Thyroid gland (tissue), 4 donors: ENCODE measurements at regions not wholly inside any gene's neighbourhood (a gene's known extent, or its start where the extent isn't known, plus 50 kb on each side); places are given as distances from the start of the nearest gene placed in this dataset.

Source experiments
- DNase-seq, 2 donors: peaks; one replicate each; pipeline ENCODE4 v3.0.0-alpha.2; 2019
- H3K27ac ChIP-seq, 3 donors: fragments of 200-600 bp; sonication (generic); 1 replicate in 2 of 3; 2 replicates in 1 of 3; pipeline ENCODE4 v1.5.1; 2016 to 2019; ENCODE audit warnings: mild to moderate bottlenecking in 1 of 3, moderate library complexity in 1 of 3
- H3K27me3 ChIP-seq: fragments of 200-600 bp; sonication (generic); one replicate; pipeline ENCODE4 v1.5.1; 2019
- H3K36me3 ChIP-seq, 2 donors: fragments of 200-600 bp; sonication (generic); one replicate each; pipeline ENCODE4 v1.5.1; 2016 to 2019
- H3K4me1 ChIP-seq, 2 donors: fragments of 200-600 bp; sonication (generic); one replicate each; pipeline ENCODE4 v1.5.1; 2017 to 2019
- H3K4me3 ChIP-seq, 3 donors: fragments of 200-600 bp; sonication (generic); replicated peaks in 1 of 3; 1 replicate in 2 of 3; 2 replicates in 1 of 3; pipeline ENCODE4 v1.5.1; 2016; ENCODE audit warnings: mild to moderate bottlenecking in 1 of 3
- H3K9me3 ChIP-seq: fragments of 200-600 bp; sonication (generic); one replicate; pipeline ENCODE4 v1.5.1; 2017
- CTCF ChIP-seq, 6 experiments: fragments of 200-600 bp in 3 of 6; fragments of 450-650 bp in 3 of 6; sonication (generic) in 3 of 6; IDR thresholded peaks; one replicate each; pipeline ENCODE4 v1.5.1; 2016 to 2019; ENCODE audit warnings: antibody characterized with exemption in 6 of 6, mild to moderate bottlenecking in 2 of 6, inconsistent platforms in 1 of 6, moderate library complexity in 1 of 6
- POLR2A ChIP-seq, 2 donors: fragments of 450-650 bp; IDR thresholded peaks; one replicate each; pipeline ENCODE4 v1.6.1; 2017; ENCODE audit warnings: antibody characterized with exemption in 2 of 2, mild to moderate bottlenecking in 2 of 2, moderate library complexity in 1 of 2
- WGBS, 2 donors: methylation state at CpG; one replicate each; pipeline ENCODE4 v1.1.5; 2017; 5-methylcytosine and 5-hydroxymethylcytosine counted together
- intact Hi-C: fragments of 100-400 bp; cut with DNase I; formaldehyde crosslinking; loops from one replicate; pipeline ENCODE4 v1.15.1; 2023

- intact Hi-C loops = no loop called here
- Histone ChIP-seq H3K4me1 (no peaks in the 10 kb centered on the region), H3K27ac (no peak overlapping the region), H3K36me3 (no peaks in the 10 kb centered on the region), H3K4me3 (no peak overlapping the region), H3K9me3 (no peaks in the 10 kb centered on the region), H3K27me3 (no peaks in the 10 kb centered on the region)
- 90 to 94% methylated on average over 2 of the region's 2 CpGs for WGBS, 2 donors
- no peak for TF ChIP-seq POLR2A (IDR thresholded peaks at IDR 0.05)
- TF ChIP-seq CTCF (IDR thresholded peaks at IDR 0.05) = no peak
- DNase-seq = no peak
These were observed 120.7 kb upstream of the LPAR1 start for GRCh38 chr9:111158999-111159398.

DNA sequence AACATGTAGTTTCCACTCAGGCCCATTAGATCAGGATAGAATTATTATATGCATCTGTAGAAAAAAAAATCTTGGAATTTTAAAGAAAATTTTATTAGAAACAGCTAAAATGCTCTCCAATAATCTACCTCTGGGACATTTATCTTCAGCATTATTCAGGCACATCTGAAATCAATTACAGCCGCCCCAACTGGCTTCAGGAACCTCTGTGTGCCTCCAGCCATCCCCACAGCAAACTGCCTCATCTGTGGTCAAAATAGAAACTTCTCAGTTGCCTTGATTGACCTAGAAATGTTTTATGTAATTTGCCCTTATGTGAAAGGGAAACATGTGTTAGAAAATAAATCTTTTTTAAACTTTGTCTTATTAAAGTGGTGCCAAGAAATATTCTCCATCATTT lies 120.1 kb upstream of the LPAR1 start:
- Histone ChIP-seq H3K4me3 (no peak overlapping the region), H3K9me3 (no peaks in the 10 kb centered on the region), H3K27ac (no peak overlapping the region), H3K36me3 (no peaks in the 10 kb centered on the region), H3K27me3 (no peaks in the 10 kb centered on the region), H3K4me1 (no peaks in the 10 kb centered on the region)
- intact Hi-C loops = no loop called here
- 58 to 70% methylated on average over 1 of the region's 1 CpG for WGBS, 2 donors
- TF ChIP-seq POLR2A (IDR thresholded peaks at IDR 0.05) = no peak
- no peak for TF ChIP-seq CTCF (IDR thresholded peaks at IDR 0.05)
- DNase-seq = no peak

GRCh38 chr9:111154081-111154562 lies 115.9 kb upstream of the LPAR1 start:
- intact Hi-C loops = no loop called here
- H3K36me3 ChIP-seq = no peaks in the 10 kb centered on the region

GRCh38 chr9:111152614-111153406 lies 114.5 kb upstream of the LPAR1 start:
- Histone ChIP-seq H3K27ac (no peak overlapping the region), H3K27me3 (no peaks in the 10 kb centered on the region), H3K4me1 (no peaks in the 10 kb centered on the region), H3K9me3 (no peaks in the 10 kb centered on the region), H3K4me3 (no peak overlapping the region), H3K36me3 (no peaks in the 10 kb centered on the region)
- TF ChIP-seq CTCF (IDR thresholded peaks at IDR 0.05) (no peak), POLR2A (IDR thresholded peaks at IDR 0.05) (no peak)
- DNase-seq = no peak
- 82 to 90% methylated on average over 2 of the region's 2 CpGs for WGBS, 2 donors
- intact Hi-C loops = no loop called here

More at GRCh38 chr9:111154081-111154562, 115.9 kb upstream of the LPAR1 start:
- Histone ChIP-seq H3K27me3 (no peaks in the 10 kb centered on the region), H3K27ac (no peak overlapping the region), H3K4me1 (no peaks in the 10 kb centered on the region), H3K9me3 (no peaks in the 10 kb centered on the region), H3K4me3 (no peak overlapping the region)
- no peak for TF ChIP-seq CTCF (IDR thresholded peaks at IDR 0.05)
- TF ChIP-seq POLR2A (IDR thresholded peaks at IDR 0.05) = no peak
- WGBS, 2 donors = 89 to 91% methylated on average over 1 of the region's 1 CpG
- no peak for DNase-seq

DNA sequence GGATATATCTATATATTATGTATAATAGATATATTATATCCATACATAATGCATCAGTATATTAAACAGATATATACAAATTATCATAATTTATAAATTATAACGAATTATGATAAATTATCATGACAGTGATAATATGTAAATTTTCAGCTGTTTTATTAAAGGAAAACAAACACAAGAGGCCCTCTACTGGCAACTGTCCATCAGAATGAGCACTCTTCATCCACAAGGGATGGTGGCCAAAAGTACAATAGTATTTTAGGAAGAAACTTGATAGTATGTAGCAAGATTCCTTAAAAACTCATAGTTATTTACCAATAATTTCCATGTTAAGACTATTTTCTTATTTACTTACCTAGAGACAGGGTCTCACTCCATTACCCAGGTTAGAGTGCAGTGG lies 113.3 kb upstream of the LPAR1 start:
- no peak for DNase-seq
- H3K4me1 ChIP-seq = no peaks in the 10 kb centered on the region
- WGBS, 2 donors = 88 to 92% methylated on average over 1 of the region's 1 CpG
- TF ChIP-seq POLR2A (IDR thresholded peaks at IDR 0.05) (no peak), CTCF (IDR thresholded peaks at IDR 0.05) (no peak)
- no peak overlapping the region for H3K4me3 ChIP-seq
- H3K27me3 ChIP-seq = no peaks in the 10 kb centered on the region
- no peak overlapping the region for H3K27ac ChIP-seq
- intact Hi-C loops = no loop called here
- H3K9me3 ChIP-seq = no peaks in the 10 kb centered on the region
- no peaks in the 10 kb centered on the region for H3K36me3 ChIP-seq
